ENCODE measurements at regions not wholly inside any gene's neighbourhood (a gene's known extent, or its start where the extent isn't known, plus 50 kb on each side); places are given as distances from the start of the nearest gene placed in this dataset.

DNA sequence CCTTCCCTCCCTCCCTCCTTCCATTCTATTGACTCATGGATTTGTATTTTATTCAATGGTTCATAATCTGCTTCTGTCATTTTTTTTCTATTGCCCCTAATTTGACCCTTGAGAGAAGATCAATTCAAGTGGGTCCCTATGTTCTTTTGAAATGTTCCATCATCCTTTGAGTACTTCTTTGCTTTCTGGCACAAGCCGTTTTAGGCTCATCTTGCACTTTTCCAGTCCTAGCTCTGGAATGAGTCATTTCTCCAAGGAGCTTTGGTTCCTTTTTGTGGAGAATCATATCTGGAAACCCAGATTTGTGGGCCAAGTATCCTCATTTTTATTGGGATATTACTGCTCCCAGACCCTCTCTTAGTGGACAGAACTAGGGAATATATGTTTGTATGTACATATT lies 126.8 kb upstream of the PTPN3 start:
- TF ChIP-seq, protein P1, sequence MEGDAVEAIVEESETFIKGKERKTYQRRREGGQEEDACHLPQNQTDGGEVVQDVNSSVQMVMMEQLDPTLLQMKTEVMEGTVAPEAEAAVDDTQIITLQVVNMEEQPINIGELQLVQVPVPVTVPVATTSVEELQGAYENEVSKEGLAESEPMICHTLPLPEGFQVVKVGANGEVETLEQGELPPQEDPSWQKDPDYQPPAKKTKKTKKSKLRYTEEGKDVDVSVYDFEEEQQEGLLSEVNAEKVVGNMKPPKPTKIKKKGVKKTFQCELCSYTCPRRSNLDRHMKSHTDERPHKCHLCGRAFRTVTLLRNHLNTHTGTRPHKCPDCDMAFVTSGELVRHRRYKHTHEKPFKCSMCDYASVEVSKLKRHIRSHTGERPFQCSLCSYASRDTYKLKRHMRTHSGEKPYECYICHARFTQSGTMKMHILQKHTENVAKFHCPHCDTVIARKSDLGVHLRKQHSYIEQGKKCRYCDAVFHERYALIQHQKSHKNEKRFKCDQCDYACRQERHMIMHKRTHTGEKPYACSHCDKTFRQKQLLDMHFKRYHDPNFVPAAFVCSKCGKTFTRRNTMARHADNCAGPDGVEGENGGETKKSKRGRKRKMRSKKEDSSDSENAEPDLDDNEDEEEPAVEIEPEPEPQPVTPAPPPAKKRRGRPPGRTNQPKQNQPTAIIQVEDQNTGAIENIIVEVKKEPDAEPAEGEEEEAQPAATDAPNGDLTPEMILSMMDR (conservative IDR thresholded peaks at IDR 0.05; ENCODE audit: low read length) = no peak
- TF ChIP-seq EZH2phosphoT487 (IDR thresholded peaks at IDR 0.05; ENCODE audit: borderline replicate concordance, low read depth, low read length) = no peak
